ENCODE measurements at regions not wholly inside any gene's neighbourhood (a gene's known extent, or its start where the extent isn't known, plus 50 kb on each side); places are given as distances from the start of the nearest gene placed in this dataset.

DNA sequence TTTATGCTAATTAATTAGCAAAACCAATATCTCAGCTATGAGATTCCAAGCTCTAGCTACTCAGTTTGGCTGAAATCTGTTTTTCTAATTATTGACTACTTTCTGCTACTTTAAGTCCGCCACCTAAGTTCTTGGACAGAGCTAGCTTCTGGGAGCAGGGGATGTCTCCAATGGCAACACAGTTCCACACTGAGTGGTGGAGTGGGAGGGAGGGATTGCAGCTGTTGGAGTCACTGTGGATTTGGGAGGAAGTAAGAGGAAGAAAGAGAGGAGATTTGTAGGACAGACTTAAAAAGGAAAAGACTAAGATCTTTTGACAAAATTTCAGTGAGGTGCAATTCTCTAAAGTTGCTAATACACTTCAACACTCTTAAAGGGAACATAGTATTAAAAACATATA is 450.8 kb downstream of the NFIB start:
- H3K4me2 ChIP-seq: no peak overlapping the region
- H3F3A ChIP-seq (replicated peaks; ENCODE audit: low read depth): no peaks in the 10 kb centered on the region
- DNase-seq (ENCODE audit: low spot score) (no peak), ATAC-seq (no peak)
- peaks cover 2% of the 10 kb centered on the region for H3K27me3 Mint-ChIP-seq (ENCODE audit: insufficient read depth, low read depth, poor library complexity)
- H3K4me1 Mint-ChIP-seq: peaks cover 35% of the 10 kb centered on the region
- H3K4me3 ChIP-seq: no peak overlapping the region
- H3K4me1 ChIP-seq (ENCODE audit: insufficient read depth): peaks cover 45% of the 10 kb centered on the region
- H3K9me2 ChIP-seq (ENCODE audit: insufficient read depth): no peaks in the 10 kb centered on the region
- H4K20me1 ChIP-seq (replicated peaks; ENCODE audit: insufficient read depth): no peaks in the 10 kb centered on the region
- no peak overlapping the region for H2AFZ ChIP-seq
- no peaks in the 10 kb centered on the region for H3K36me3 Mint-ChIP-seq (ENCODE audit: low read depth)
- peak overlapping the region; percentile 74 for H3K27ac Mint-ChIP-seq
- H3K36me3 ChIP-seq (ENCODE audit: insufficient read depth): no peaks in the 10 kb centered on the region
- no peaks in the 10 kb centered on the region for H3K27me3 ChIP-seq (ENCODE audit: insufficient read depth)
- TF ChIP-seq JUNB (IDR thresholded peaks at IDR 0.05; ENCODE audit: unreplicated experiment): no peak
- no peak for TF ChIP-seq CREB1 (CRISPR knock-in tag; IDR thresholded peaks at IDR 0.05; ENCODE audit: low read depth)
- TF ChIP-seq, protein P1, sequence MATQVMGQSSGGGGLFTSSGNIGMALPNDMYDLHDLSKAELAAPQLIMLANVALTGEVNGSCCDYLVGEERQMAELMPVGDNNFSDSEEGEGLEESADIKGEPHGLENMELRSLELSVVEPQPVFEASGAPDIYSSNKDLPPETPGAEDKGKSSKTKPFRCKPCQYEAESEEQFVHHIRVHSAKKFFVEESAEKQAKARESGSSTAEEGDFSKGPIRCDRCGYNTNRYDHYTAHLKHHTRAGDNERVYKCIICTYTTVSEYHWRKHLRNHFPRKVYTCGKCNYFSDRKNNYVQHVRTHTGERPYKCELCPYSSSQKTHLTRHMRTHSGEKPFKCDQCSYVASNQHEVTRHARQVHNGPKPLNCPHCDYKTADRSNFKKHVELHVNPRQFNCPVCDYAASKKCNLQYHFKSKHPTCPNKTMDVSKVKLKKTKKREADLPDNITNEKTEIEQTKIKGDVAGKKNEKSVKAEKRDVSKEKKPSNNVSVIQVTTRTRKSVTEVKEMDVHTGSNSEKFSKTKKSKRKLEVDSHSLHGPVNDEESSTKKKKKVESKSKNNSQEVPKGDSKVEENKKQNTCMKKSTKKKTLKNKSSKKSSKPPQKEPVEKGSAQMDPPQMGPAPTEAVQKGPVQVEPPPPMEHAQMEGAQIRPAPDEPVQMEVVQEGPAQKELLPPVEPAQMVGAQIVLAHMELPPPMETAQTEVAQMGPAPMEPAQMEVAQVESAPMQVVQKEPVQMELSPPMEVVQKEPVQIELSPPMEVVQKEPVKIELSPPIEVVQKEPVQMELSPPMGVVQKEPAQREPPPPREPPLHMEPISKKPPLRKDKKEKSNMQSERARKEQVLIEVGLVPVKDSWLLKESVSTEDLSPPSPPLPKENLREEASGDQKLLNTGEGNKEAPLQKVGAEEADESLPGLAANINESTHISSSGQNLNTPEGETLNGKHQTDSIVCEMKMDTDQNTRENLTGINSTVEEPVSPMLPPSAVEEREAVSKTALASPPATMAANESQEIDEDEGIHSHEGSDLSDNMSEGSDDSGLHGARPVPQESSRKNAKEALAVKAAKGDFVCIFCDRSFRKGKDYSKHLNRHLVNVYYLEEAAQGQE (IDR thresholded peaks at IDR 0.05; ENCODE audit: unreplicated experiment): no peak
- TF ChIP-seq ZNF114 (CRISPR knock-in tag; IDR thresholded peaks at IDR 0.05): no peak
- TF ChIP-seq ZNF462 (CRISPR knock-in tag; IDR thresholded peaks at IDR 0.05): no peak
- TF ChIP-seq STAT1 (IDR thresholded peaks at IDR 0.05; ENCODE audit: unreplicated experiment): no peak
- TF ChIP-seq NANOG (IDR thresholded peaks at IDR 0.05; ENCODE audit: borderline replicate concordance): no peak
- no peak for TF ChIP-seq POLR2AphosphoS5 (IDR thresholded peaks at IDR 0.05; ENCODE audit: low read depth)
- TF ChIP-seq CTCF (conservative IDR thresholded peaks at IDR 0.05; ENCODE audit: low read depth in 2 of 2): no peak
- no peak for TF ChIP-seq EZH2phosphoT487 (IDR thresholded peaks at IDR 0.05; ENCODE audit: unreplicated experiment)
- no peak for TF ChIP-seq ZNF331 (CRISPR knock-in tag; IDR thresholded peaks at IDR 0.05; ENCODE audit: low read depth)
- TF ChIP-seq EZH2 (IDR thresholded peaks at IDR 0.05; ENCODE audit: low read depth, unreplicated experiment): no peak
- no peak for TF ChIP-seq ETS1 (IDR thresholded peaks at IDR 0.05)
- no peaks in the 10 kb centered on the region for H3K9me3 Mint-ChIP-seq
- no peak overlapping the region for H3K27ac ChIP-seq (ENCODE audit: low read depth)
- no peaks in the 10 kb centered on the region for H3K79me2 ChIP-seq (replicated peaks; ENCODE audit: insufficient read depth)
- H3K4me3 Mint-ChIP-seq: no peak overlapping the region

Data from GM23338 (cell line).